BJ (cell line): ENCODE measurements at regions not wholly inside any gene's neighbourhood (a gene's known extent, or its start where the extent isn't known, plus 50 kb on each side); places are given as distances from the start of the nearest gene placed in this dataset. TPM values are rescaled to one million over a fixed set of nuclear protein-coding genes. Genes with fewer than 3 reads are reported as not detected.

Experiments
- CTCF ChIA-PET: fragments of 350-600 bp; formaldehyde crosslinking; extraction: SDS; loops from one replicate; lab custom pipeline; 2021; ENCODE audit warnings: antibody characterized with exemption, inconsistent platforms; lab: Yijun Ruan, JAX
- POLR2A ChIA-PET: fragments of 300-600 bp; sonication (Branson Sonifier 250); formaldehyde crosslinking; extraction: SDS; loops from one replicate; lab custom pipeline; 2021; ENCODE audit warnings: antibody characterized with exemption; lab: Charles Lee
- DNase-seq: peaks from one replicate; pipeline ENCODE4 v3.0.0-alpha.2; 2011; ENCODE audit warnings: low read depth
- H3K27me3 ChIP-seq: 2 replicates; pipeline ENCODE4 v1.6.0; 2011; ENCODE audit warnings: low read length; ENCODE audit not compliant: control insufficient read depth, insufficient read depth
- H3K36me3 ChIP-seq: 2 replicates; pipeline ENCODE4 v1.5.1; 2011; ENCODE audit warnings: low read length; ENCODE audit not compliant: control insufficient read depth, insufficient read depth
- H3K4me3 ChIP-seq: 2 replicates; pipeline ENCODE4 v1.5.1; 2011; ENCODE audit warnings: low read depth, mild to moderate bottlenecking, control low read depth, low read length
- small RNA-seq: library from RNA; depleted of rRNA; stranded (forward); fragments of <200 nt; gene quantifications from one replicate; pipeline ENCODE3, GENCODE V24; 2012; ENCODE audit warnings: low replicate concordance, low read depth; ENCODE audit not compliant: insufficient read length
- TF ChIP-seq, protein P1 (sequence below): IDR thresholded peaks from 2 replicates; pipeline ENCODE4 v1.5.1; 2011; ENCODE audit warnings: low read depth, mild to moderate bottlenecking, control low read depth, inconsistent platforms, low read length, moderate library complexity; ENCODE audit not compliant: insufficient read depth

DNA sequence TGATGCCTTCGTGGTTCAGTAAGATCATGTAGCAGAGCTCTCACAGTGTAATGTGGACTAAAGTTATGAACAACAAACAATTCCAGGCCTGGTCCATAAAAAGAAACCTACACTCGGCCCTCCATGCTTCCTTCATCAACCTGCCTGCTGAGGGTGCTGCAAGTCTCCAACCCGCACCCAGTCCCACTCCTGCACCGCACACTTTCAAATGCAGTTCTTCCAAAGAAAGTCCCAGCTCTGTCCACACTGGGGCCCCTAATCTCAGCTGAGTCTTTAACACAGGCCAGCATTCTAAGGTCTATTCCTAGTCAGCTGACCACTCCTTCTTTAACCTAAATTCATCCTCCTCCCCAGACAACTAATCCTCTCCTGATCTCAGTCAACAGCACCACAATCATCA is 71.5 kb upstream of the NR5A2 start:
- TF ChIP-seq, protein P1, sequence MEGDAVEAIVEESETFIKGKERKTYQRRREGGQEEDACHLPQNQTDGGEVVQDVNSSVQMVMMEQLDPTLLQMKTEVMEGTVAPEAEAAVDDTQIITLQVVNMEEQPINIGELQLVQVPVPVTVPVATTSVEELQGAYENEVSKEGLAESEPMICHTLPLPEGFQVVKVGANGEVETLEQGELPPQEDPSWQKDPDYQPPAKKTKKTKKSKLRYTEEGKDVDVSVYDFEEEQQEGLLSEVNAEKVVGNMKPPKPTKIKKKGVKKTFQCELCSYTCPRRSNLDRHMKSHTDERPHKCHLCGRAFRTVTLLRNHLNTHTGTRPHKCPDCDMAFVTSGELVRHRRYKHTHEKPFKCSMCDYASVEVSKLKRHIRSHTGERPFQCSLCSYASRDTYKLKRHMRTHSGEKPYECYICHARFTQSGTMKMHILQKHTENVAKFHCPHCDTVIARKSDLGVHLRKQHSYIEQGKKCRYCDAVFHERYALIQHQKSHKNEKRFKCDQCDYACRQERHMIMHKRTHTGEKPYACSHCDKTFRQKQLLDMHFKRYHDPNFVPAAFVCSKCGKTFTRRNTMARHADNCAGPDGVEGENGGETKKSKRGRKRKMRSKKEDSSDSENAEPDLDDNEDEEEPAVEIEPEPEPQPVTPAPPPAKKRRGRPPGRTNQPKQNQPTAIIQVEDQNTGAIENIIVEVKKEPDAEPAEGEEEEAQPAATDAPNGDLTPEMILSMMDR, result no peak
- no peak for DNase-seq
- Histone ChIP-seq H3K27me3 (no peaks in the 10 kb centered on the region), H3K4me3 (no peak overlapping the region), H3K36me3 (no peaks in the 10 kb centered on the region)
- CTCF ChIA-PET, result interaction anchor here (1.0 to 1.2 kb wide), 2 partner anchors 21 to 556 kb away, joined by 3 read pairs; no protein-coding TSS in a partner anchor
- POLR2A ChIA-PET, result no interaction called here

DNA sequence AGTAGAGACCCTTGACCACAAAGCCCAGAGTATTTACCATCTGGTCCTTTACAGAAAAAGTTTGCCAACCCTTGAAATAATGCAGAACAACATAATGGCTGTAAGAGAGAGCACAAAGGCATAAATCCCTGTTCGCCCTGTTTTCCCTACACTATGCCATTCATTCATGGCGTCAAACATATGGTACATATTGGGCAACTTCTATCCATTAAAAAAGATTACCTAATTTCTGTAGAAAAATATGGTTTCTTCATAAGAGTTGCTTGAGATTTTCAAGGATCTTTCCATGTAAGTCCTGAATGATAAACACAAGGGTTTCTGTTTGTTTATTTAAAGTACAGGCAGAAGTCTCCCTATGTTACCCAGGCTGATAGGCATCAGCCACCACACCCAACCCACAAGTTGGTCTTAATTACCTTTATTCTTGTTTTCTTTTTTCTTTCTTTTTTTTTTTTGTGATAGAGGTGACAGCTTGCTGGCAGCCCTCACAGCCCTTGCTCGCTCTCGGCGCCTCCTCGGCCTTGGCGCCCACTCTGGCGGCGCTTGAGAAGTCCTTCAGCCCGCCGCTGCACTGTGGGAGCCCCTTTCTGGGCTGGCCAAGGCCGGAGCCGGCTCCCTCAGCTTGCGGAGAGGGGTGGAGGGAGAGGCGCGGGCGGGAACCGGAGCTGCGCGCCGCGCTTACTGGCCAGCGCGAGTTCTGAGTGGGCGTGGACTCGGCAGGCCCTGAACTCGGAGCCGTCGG is 68.3 kb upstream of the NR5A2 start:
- CTCF ChIA-PET, result no interaction called here

GRCh38 chr1:199959775-199960110 is 67.8 kb upstream of the NR5A2 start:
- POLR2A ChIA-PET, result no interaction called here
- no peak for DNase-seq
- H3K36me3 ChIP-seq, result no peaks in the 10 kb centered on the region
- TF ChIP-seq, protein P1, result no peak
- CTCF ChIA-PET, result interaction anchor here (0.6 kb wide), 1 partner anchor 406 kb away, joined by 3 read pairs; no protein-coding TSS in a partner anchor
- H3K27me3 ChIP-seq, result no peaks in the 10 kb centered on the region
- no peak overlapping the region for H3K4me3 ChIP-seq

More for the DNA sequence above, 68.3 kb upstream of the NR5A2 start:
- no peak for DNase-seq
- H3K4me3 ChIP-seq, result no peak overlapping the region
- POLR2A ChIA-PET, result no interaction called here
- H3K36me3 ChIP-seq, result no peaks in the 10 kb centered on the region
- TF ChIP-seq, protein P1, result no peak
- H3K27me3 ChIP-seq, result no peaks in the 10 kb centered on the region

DNA sequence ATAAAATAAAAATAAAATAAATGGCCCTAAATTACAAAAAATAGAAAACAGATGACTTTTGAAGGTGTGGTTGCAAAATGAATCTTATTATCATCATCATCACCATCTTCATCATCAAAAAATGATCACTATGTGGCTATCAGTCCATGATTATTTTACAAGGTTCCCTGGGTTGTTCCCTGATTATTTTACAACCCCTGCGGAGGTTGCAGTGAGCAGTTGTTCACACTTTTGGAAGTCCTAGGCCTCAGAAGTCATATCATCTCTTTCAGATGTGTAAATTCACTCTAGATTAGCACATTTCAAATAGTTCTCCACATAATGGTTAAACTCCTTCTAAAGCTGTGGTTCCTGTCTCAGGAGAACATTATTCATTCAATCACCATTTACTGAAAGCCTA is 57.4 kb upstream of the NR5A2 start:
- no peak for DNase-seq
- TF ChIP-seq, protein P1, result no peak
- Histone ChIP-seq H3K36me3 (no peaks in the 10 kb centered on the region), H3K4me3 (no peak overlapping the region), H3K27me3 (no peaks in the 10 kb centered on the region)
- ChIA-PET CTCF (no interaction called here), POLR2A (no interaction called here)

- POLR2A ChIA-PET, result no interaction called here
- TF ChIP-seq, protein P1, result no peak
- H3K36me3 ChIP-seq, result no peaks in the 10 kb centered on the region
- no peaks in the 10 kb centered on the region for H3K27me3 ChIP-seq
- CTCF ChIA-PET, result no interaction called here
- no peak overlapping the region for H3K4me3 ChIP-seq
- no peak for DNase-seq
Measured at GRCh38 chr1:199976496-199977144, 50.9 kb upstream of the NR5A2 start.

Small RNAs in the stretch of these regions (small RNA-seq; reads per million reads assigned to genes)
- gene MIR181A1 (152 reads per million, percentile 93 among the genes with 10 or more reads in this experiment), gene MIR181B1 (11.2 reads per million, percentile 77 among the genes with 10 or more reads in this experiment), gene RNU6-778P (not detected)
